22Rv1 (cell line): ENCODE measurements at regions not wholly inside any gene's neighbourhood (a gene's known extent, or its start where the extent isn't known, plus 50 kb on each side); places are given as distances from the start of the nearest gene placed in this dataset.

Experiments used
- ZFX ChIP-seq: fragments of 450-650 bp; IDR thresholded peaks from 2 replicates; pipeline ENCODE4 v1.6.1; 2017; ENCODE audit warnings: antibody characterized with exemption, borderline replicate concordance
- TF ChIP-seq, protein P1 (sequence below): fragments of 450-650 bp; IDR thresholded peaks from 2 replicates; pipeline ENCODE4 v1.5.1; 2017; ENCODE audit warnings: mild to moderate bottlenecking

DNA sequence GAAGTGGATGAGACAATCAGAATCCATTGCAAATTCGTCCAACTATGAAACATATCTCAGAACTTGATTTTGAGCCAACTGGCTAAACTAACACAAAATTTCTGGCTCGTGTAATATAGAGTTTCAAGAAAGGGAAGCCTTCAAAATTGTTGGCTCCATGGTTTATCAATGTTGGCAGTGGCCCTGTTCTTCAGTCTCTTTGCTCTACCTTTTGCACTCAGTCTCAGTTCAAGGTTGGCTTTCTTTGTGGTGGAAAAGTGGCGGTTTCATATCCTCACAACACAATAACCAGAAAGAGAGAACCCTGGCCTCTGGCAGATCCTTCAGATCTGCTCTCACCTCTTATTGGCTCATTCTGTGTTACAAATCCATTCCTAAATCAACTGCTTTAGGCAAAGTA is 473.8 kb upstream of the API5 start:
- TF ChIP-seq, protein P1, sequence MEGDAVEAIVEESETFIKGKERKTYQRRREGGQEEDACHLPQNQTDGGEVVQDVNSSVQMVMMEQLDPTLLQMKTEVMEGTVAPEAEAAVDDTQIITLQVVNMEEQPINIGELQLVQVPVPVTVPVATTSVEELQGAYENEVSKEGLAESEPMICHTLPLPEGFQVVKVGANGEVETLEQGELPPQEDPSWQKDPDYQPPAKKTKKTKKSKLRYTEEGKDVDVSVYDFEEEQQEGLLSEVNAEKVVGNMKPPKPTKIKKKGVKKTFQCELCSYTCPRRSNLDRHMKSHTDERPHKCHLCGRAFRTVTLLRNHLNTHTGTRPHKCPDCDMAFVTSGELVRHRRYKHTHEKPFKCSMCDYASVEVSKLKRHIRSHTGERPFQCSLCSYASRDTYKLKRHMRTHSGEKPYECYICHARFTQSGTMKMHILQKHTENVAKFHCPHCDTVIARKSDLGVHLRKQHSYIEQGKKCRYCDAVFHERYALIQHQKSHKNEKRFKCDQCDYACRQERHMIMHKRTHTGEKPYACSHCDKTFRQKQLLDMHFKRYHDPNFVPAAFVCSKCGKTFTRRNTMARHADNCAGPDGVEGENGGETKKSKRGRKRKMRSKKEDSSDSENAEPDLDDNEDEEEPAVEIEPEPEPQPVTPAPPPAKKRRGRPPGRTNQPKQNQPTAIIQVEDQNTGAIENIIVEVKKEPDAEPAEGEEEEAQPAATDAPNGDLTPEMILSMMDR = no peak
- TF ChIP-seq ZFX = no peak
